Stimulated activated CD4-positive, alpha-beta T cell treated with anti-CD3 and anti-CD28 coated beads, Interleukin-15, amount 100 ng/mL, for 48 hours (primary cell): ENCODE measurements at regions not wholly inside any gene's neighbourhood (a gene's known extent, or its start where the extent isn't known, plus 50 kb on each side); places are given as distances from the start of the nearest gene placed in this dataset.
A peak's percentile ranks its signal among the peaks of the same experiment; 100 is the strongest.
"Not testable (repeated sequence)": the region's sequence is repeated elsewhere in the genome, so short reads cannot be mapped to it uniquely, and the experiment has no call there.

Experiments used
- DNase-seq, 2 donors: peaks; one replicate each; pipeline ENCODE4 v3.0.0-alpha.2; 2020; ENCODE audit warnings: low read depth in 2 of 2

DNA sequence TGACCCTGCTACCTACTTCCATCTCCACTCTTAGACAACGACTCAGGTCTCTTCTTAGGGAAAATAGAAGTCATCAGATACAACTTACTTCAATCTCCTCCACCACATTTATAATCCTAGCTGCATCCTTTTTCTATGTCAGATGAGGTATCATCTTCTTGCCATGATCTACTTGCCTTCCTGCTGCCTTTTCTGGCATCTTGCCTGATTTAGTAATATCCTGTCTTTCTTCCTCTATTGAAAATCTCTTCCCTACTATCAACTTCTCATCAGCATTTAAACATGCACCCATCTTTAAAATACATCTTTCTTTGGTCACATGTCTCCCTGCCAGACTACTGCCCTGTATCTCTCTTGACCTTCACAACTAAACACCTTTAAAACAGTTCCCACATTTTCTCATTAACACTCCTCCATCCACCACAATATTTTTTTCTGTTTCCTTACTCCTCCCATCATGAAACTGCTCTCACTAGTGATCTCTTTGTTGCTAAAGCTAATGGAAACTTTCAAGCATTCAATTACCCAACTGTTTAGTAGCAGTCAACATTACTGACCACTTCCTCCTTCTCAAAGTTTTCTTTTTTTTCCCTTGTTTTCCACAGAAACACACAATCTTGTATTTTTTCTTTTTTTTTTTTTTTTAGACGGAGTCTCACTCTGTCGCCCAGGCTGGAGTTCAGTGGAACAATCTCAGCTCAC is 100.8 kb upstream of the CXorf66 start:
- DNase-seq, result no peak

GRCh38 chrX:140064993-140065392 is 99.7 kb upstream of the CXorf66 start:
- no peak for DNase-seq

- peak; percentile 18 to 49 for DNase-seq
These were observed 91.7 kb upstream of the CXorf66 start for GRCh38 chrX:140057001-140057411.

DNA sequence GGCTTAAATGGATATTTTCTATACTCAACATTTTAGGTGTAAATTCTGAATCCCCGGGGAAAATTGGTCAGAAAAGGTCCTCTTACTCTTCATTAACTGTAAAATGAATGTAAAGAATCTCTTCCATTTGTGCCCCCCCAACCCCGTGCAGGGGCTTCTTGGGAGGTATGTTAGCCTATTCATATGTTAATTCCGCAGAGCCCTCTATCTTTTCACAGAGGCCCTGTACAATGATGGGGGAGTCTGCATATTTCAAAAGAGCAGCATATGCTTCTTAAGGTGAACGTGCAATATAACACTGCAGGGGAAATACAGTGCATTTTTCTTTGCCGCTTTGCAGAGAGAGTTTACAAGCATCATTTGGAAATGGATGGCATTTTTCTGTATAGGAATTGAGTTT is 88.5 kb upstream of the CXorf66 start:
- no peak for DNase-seq

DNA sequence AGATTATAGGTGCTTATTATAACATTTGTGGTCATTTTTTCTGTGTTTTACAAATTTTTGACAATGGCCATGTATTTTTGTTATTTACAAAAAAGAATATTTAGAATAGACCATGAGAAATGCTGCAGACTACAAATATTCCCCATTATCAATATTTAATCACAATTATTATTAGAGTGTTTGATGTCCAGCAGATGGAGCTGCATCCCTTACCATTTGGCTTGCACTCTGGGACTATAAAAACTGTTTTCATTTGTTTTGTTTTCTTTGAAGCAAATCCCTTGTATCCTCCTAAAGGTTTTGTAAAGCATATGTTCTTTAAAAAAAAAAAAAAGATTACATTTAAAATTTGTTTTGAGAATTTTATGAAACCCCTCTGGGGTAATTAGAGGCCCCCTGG is 85.6 kb upstream of the CXorf66 start:
- no peak for DNase-seq

GRCh38 chrX:140040386-140040785 is 75.1 kb upstream of the CXorf66 start:
- DNase-seq, result no peak

GRCh38 chrX:140038842-140039241 is 73.5 kb upstream of the CXorf66 start:
- DNase-seq, result no peak

GRCh38 chrX:140034916-140035315 is 69.6 kb upstream of the CXorf66 start:
- DNase-seq, result no peak

DNA sequence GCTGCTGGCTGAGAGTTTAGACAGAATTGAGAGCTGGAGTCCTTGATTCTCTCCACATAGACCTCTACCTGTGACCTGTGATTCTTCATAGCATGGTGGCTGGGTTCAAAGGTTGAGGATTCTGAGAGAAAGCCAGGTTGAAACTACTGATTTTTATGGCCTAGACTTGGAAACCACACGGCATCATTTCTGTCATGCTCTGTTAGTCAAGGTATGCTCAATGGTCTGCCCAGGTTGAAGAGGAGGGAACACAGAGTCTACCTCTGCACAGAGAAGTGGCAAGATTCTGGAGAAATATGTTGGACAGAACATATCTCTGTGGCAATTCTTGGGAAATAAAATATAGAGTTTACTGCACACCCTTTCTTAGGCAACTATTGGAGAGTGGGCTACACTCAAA is 57.2 kb upstream of the CXorf66 start:
- no peak for DNase-seq

DNA sequence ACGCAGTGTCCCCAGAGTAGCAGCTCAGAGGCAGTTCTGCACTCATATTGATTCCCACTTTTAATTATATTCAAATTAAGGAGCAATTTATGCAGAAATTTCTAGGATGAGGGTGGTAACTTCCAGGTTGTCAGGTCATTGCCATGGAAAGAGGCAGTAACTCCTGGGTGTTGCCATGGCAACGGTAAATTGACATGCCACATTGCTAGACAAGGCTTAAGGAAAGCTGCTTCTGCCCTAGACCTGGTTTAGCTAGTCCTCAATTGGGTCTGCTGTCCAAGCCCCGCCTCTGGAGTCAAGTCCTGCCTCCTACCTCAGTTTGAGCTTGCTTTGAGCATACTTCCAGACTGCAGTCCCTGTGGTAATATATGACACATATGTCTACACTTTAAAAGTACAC is 53.8 kb upstream of the CXorf66 start:
- not testable (repeated sequence) for DNase-seq
